GM21576 (cell line): ENCODE measurements at regions not wholly inside any gene's neighbourhood (a gene's known extent, or its start where the extent isn't known, plus 50 kb on each side); places are given as distances from the start of the nearest gene placed in this dataset.

Experiments used
- ATAC-seq: cut with Tn5 transposase; IDR thresholded peaks from one replicate; pipeline ENCODE4 v1.9.1; 2021; ENCODE audit warnings: mild to moderate bottlenecking, moderate library complexity; ENCODE audit not compliant: unreplicated experiment

- ATAC-seq = no peak
Observed at GRCh38 chr9:79357194-79357593, 214.6 kb upstream of the TLE4 start.

DNA sequence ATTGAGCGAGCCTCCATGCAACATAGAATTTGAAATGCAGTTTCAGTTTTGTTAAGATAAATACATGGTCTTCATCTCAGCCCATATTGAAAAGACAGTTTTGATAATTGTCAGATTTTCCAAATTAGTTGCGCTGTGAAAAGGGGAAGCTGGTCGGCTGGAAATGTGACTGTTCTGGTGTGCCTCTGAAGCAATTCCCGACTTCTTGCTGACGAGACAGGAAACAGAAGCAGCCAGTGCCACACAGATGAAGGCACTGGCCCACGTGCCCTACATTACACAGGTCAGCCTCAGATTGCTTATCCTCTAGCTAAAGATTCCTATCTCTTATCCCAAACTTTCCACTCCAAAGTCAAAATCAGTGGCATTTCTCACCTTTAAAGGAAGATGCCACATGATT lies 214.1 kb upstream of the TLE4 start:
- no peak for ATAC-seq

DNA sequence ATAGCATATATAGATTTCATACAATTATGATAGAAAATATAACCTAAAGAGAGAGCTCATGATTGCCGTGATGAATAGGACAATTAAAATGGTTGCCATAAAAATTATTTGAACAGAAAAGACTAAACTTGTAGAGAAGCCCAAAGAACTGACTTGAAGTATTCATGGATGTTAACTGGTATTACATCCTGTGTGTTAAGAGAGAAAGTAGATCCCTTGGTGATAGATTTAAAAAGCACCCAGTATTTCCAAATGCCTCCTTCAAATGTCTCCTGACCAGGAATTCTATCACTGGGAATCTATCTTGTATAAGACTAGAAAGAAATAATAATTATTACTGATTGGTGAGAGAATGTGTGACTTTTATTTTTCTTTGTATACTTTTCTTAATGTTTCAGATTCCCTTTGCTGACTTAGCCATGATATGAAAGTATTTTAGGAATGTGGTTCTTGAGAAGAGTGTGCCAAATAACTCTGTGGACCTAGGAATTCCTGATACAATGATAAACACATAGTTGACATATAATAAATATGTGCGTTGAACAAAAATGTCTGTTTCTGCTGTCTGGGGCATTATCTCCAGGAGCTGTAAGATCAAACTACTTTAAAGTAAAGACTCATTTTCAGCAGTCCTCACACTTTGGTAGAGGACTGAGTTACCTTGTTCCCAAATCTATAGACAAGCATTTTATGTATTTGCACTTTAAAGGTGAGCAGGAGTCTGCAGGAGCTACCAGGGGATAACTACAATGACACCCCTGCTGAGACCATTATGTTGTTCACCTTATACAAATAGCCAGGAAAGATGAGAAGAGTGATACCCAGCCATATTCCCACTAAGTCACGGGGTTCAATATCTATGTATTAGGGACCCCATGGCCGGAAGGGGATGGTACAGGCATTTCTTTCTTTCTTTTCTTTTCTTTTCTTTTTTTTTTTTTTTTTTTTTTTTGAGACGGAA lies 211.1 kb upstream of the TLE4 start:
- no peak for ATAC-seq

DNA sequence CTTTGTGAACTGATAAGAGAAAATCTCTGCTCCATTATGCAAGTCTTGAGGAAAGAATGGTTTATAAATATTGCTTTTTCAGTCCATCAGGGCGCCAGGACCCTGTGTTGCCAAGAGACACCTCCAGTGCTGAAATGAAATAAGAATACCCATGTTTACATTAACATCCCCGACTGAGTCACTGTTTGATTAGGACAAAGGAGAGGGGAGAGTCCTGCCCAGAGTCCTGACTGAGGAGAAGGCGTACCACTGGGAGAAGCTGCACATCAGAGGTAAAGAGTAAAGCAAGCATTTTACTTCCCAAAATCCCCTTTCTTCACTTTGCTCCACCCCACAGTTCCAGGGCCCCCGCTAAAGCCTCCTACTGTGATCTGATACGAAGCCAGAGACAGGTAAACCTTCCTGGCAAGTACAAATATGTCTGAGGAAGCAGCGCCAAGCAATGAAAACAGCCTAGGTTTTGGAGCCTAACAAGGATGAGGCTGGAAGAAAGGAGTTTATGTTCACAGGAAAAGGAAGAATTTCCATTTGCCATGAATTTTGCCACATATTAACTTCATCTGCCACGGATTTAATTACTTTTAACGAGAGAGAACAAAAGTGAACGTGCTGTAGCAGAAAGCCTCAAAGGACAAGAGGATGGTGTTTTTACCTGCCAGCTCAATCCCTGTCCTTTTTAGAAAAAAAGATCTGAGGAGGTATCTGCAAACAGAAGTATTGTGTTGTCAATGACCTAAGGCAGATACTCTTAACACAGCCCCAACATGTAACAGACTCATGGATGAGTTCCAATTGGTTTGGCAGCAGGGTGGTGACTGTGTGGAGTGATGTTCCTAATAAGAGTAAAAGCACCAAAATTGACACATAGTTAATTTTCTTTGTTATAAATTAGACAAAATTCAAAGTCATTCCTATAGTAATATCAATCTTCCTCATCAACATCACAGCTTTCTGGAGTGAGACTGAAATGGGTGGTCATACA lies 209.4 kb upstream of the TLE4 start:
- no peak for ATAC-seq

DNA sequence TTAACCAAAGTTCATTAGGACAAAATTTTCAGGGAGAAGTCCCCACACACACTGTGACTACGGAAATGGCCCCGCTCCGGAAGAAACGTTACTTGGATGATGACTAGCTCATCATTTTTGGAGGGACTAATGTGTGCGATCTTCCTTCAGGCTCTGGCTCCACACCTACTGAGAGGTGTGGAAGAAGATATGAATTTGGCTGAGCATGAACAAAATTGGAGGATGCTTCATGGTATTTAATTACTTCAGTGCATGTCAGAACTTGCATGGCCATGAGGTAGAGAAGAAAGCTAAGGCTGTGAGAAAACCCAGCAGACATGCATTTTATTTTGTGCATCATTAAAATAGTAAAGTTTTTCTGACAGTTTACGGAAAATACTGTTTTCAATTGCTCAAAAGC lies 202.1 kb upstream of the TLE4 start:
- no peak for ATAC-seq

DNA sequence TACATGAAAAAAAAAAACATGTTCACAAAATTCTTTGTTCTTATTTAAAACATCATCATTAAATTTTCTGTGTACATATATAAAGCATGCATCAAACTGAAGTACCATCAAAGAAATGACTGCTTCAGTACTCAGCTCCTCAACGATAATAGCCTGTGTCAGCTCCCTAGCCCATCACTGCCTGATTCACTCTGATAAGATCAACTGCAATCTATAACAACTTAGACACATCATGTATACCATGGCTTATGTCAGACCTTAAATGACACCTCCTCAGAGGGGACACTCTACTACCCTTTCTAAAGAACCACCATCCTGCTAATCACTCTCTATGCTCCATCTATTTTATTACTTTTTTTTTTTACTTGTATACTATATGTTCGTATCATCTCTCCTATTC lies 200.5 kb upstream of the TLE4 start:
- ATAC-seq = no peak

DNA sequence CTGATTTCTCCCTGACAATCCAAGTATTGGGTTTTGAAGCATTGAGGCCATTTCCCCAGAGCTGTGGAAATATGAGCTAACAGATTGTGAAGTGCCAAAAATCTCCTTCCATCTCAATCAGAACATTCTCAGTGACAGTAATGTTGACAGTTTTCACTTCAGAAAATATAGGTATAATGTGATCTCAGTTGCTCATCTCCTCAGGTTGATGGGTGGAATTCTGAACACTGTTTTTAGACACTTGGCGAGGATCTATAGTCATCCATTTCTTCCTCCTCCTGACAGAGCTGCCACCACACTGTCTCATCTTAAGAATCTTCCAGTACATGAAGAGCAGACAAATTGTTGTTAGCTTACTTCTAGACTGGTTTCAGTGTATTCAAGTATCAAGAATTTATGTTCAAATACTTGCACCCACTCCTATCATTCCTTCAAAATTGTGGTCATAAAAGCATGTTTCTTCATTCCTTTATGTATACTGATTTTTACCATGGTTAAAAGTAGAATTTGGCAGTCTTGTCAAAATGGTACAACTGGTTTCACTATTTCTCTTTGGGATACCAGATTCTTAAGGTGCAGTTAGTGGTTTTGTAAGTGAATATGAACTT lies 199.7 kb upstream of the TLE4 start:
- no peak for ATAC-seq

DNA sequence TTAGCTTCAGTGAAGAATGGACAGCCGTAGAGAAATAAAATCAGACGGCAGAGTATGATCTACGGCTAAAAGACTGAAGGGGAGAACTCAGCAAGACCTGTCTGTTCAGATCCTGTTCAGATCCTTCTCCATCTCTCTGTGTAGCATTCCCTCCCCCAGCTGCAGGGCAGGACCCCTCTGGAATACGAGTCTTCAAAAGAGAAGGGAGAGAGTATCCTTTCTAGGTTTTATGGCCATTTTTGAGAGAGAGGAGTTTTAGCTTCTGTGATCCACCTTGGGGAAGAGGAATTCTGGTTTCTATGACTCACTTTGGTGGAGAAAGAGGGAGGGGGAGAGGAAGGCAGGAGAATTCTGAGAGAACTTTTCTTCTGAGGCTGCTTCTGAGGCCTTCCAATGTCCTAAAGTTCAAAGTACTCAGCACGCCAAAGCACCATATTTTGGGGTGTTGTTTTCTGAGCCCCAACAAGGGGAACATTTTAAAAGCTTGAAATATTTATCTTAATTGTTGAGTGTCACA lies 194.4 kb upstream of the TLE4 start:
- no peak for ATAC-seq

DNA sequence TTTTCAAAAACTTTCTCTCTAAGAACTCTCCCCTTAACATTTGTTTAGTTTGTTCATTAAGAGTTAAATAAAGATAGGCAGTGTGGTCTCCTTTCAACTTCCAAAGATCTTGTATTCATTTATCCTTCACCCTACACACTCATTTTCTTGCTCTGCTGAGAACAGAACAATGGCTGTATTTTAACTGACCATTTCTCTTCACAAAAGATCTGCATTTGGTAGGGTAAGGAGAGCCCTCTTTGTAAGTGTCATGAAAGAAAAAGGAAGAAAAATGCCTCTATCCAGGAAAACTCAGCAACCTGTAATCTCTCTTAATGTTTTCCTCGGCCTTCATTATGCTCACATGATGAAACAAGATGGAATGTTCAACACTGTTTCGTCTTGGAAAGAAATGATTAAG lies 193.7 kb upstream of the TLE4 start:
- ATAC-seq = no peak

- ATAC-seq = no peak
Observed at GRCh38 chr9:79382044-79382443, 189.7 kb upstream of the TLE4 start.

DNA sequence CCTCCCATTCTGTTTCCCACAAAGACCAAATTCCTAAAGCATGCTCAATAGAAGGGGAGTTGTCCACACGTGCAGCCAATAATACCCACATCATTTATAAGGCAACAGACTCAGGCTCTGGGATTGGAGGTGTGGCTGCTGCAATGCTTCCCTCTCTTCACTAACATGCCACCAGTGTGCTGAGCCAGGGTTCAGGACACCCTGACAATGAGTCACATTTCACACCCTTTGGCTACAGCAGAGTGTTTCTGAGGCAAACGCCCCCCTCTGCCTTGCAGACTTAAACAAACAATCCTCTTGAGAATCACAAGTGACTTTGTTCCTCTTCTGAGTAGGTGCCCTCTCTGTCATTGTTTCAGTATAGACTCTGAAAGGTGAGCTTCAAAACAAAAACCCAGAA lies 189.3 kb upstream of the TLE4 start:
- no peak for ATAC-seq

DNA sequence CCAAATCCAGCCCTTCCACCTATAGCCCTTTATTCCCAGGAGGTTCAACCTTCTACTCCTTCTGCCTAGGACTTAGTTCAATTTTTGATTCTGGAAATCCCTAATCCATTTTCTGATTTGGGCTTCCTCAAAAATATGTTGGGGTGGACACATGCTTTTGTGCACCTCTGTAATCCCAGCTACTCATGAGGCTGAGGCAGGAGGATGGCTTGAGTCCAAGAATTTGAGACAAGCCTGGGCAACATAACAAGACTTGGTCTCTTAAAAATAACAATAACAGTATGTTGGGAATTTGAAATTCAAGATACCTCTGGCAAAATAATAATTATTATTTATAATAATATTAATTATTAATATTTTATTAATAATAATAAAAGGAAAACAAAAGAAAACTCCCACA lies 188.7 kb upstream of the TLE4 start:
- no peak for ATAC-seq

GRCh38 chr9:79384091-79384490 lies 187.7 kb upstream of the TLE4 start:
- no peak for ATAC-seq

GRCh38 chr9:79384501-79384900 lies 187.3 kb upstream of the TLE4 start:
- no peak for ATAC-seq

- ATAC-seq = no peak
Observed at GRCh38 chr9:79387101-79387835, 184.5 kb upstream of the TLE4 start.

DNA sequence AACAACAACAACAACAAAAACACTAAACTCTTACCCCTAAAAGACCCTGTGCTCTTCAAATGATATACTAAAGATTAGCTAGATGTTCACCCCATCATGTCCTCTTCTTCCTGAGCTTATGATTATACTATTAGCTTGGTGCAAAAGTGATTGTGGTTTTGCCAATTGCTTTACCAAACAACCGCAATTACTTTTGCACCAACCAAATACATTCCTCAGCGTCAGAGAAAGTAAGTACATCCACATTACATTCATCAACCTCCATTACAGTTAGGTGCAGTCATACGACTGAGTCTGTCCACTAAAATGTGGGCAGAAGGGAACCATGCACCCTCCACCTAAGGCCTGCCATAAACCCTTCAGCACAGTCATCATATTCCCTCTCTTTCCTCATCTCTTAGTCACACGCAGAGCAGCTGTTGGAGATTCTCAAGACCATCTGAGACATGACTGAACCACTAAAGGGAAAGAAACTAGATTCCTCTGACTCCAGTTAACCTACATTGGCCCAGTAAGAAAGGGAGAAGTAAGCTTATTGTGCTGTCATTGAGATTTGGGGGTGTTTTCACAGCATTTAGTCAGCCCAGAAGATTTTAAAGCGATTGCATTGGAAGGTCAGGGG lies 181.6 kb upstream of the TLE4 start:
- no peak for ATAC-seq

- ATAC-seq = no peak
Observed at GRCh38 chr9:79390781-79391770, 180.7 kb upstream of the TLE4 start.

- no peak for ATAC-seq
Observed at GRCh38 chr9:79395228-79395627, 176.5 kb upstream of the TLE4 start.

DNA sequence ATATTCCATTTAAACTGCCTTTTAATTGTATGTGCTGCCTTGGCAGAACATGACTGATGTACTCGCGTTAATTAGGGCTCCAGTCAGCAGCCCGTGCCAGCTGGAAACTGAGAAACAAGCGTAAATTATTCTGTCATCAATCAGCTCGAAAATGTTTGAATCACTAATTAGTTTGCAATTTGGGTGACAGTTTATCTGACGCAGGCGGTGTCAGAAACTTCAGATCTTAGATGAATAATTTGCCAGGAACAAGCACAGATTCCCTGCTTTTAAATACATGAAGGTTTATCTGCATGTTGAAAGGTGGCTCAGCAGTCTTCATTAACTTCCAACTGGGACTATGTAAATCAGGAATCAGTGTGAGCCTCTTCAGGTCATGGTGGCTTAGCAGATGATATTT lies 176.0 kb upstream of the TLE4 start:
- no peak for ATAC-seq
